K562 (cell line): ENCODE measurements at regions not wholly inside any gene's neighbourhood (a gene's known extent, or its start where the extent isn't known, plus 50 kb on each side); places are given as distances from the start of the nearest gene placed in this dataset.

Experiments
- ARHGAP35 ChIP-seq: fragments of 450-650 bp; IDR thresholded peaks from 2 replicates; pipeline ENCODE4 v1.6.1; 2018; ENCODE audit not compliant: partially characterized antibody
- ELK3 ChIP-seq: fragments of 450-650 bp; formaldehyde crosslinking; IDR thresholded peaks from 2 replicates; pipeline ENCODE4 v1.4.0; 2020; ENCODE audit warnings: mild to moderate bottlenecking
- GATA2 ChIP-seq: sonication (generic); formaldehyde crosslinking; IDR thresholded peaks from 2 replicates; pipeline ENCODE4 v1.4.0; 2020; ENCODE audit warnings: mild to moderate bottlenecking, missing genetic modification reagents
- HIVEP1 ChIP-seq: fragments of 250-450 bp; sonication (Bioruptor Pico); IDR thresholded peaks from 2 replicates; pipeline ENCODE4 v1.4.0; 2020; ENCODE audit warnings: mild to moderate bottlenecking
- LEF1 ChIP-seq: fragments of 450-650 bp; IDR thresholded peaks from 2 replicates; pipeline ENCODE4 v1.6.1; 2016; ENCODE audit warnings: mild to moderate bottlenecking
- MAFG ChIP-seq: fragments of 450-650 bp; conservative IDR thresholded peaks from 2 replicates; pipeline ENCODE4 v1.6.1; 2016; ENCODE audit warnings: missing genetic modification characterization, missing compliant biosample characterization
- MBD2 ChIP-seq: sonication (generic); IDR thresholded peaks from 2 replicates; pipeline ENCODE4 v1.6.1; 2016; ENCODE audit warnings: low read depth, borderline replicate concordance
- NFE2 ChIP-seq: IDR thresholded peaks from 2 replicates; pipeline ENCODE4 v1.6.1; 2014; ENCODE audit warnings: antibody characterized with exemption, low read depth
- NONO ChIP-seq, 2 experiments: fragments of 200-400 bp in 1 of 2; fragments of 450-650 bp in 1 of 2; formaldehyde crosslinking in 1 of 2; IDR thresholded peaks; 2 replicates each; pipeline ENCODE4 v1.6.1; 2017; ENCODE audit warnings: low read depth in 2 of 2, mild to moderate bottlenecking in 2 of 2, moderate library complexity in 2 of 2, low read length in 1 of 2
- PKNOX1 ChIP-seq: fragments of 450-650 bp; IDR thresholded peaks from 2 replicates; pipeline ENCODE4 v1.6.1; 2016
- POU5F1 ChIP-seq: fragments of 150-350 bp; IDR thresholded peaks from 2 replicates; pipeline ENCODE4 v1.6.1; 2014; ENCODE audit warnings: borderline replicate concordance, low read length, low read depth, mild to moderate bottlenecking; ENCODE audit not compliant: partially characterized antibody
- PTBP1 ChIP-seq: fragments of 200-400 bp; formaldehyde crosslinking; IDR thresholded peaks from 2 replicates; pipeline ENCODE4 v1.6.1; 2017; ENCODE audit warnings: low read depth, low read length
- SMARCE1 ChIP-seq: fragments of 450-650 bp; IDR thresholded peaks from 2 replicates; pipeline ENCODE4 v1.7.1; 2016; ENCODE audit warnings: mild to moderate bottlenecking
- SP1 ChIP-seq: sonication (generic); formaldehyde crosslinking; IDR thresholded peaks from 2 replicates; pipeline ENCODE4 v1.8.1; 2022; ENCODE audit warnings: mild to moderate bottlenecking, missing genetic modification reagents
- ZNF12 ChIP-seq: sonication (generic); formaldehyde crosslinking; IDR thresholded peaks from 2 replicates; pipeline ENCODE4 v1.4.0; 2020; ENCODE audit warnings: mild to moderate bottlenecking, missing genetic modification reagents
- ZNF609 ChIP-seq: sonication (generic); formaldehyde crosslinking; IDR thresholded peaks from 2 replicates; pipeline ENCODE4 v1.8.1; 2023; ENCODE audit warnings: missing genetic modification reagents, mild to moderate bottlenecking, borderline replicate concordance
- ZNF668 ChIP-seq: fragments of 250-450 bp; sonication (Bioruptor Pico); IDR thresholded peaks from 2 replicates; pipeline ENCODE4 v1.8.0; 2022; ENCODE audit warnings: mild to moderate bottlenecking, inconsistent platforms
- ZNF695 ChIP-seq: fragments of 450-650 bp; formaldehyde crosslinking; IDR thresholded peaks from 2 replicates; pipeline ENCODE4 v1.4.0; 2020; ENCODE audit warnings: mild to moderate bottlenecking, moderate library complexity
- TF ChIP-seq, protein P1 (sequence below): sonication (generic); formaldehyde crosslinking; IDR thresholded peaks from 2 replicates; pipeline ENCODE4 v1.8.1; 2023; ENCODE audit warnings: mild to moderate bottlenecking, missing genetic modification reagents

GRCh38 chr6:47420394-47421371 is 56.9 kb upstream of the CD2AP start (continued):
- TF ChIP-seq ZNF609, result no peak
- peak; percentile 47; the same call in 1 of the 2 replicates for TF ChIP-seq SP1 (CRISPR knock-in tag)
- TF ChIP-seq LEF1, result peak; percentile 87
- no peak for TF ChIP-seq ELK3 (CRISPR knock-in tag)
- no peak for TF ChIP-seq PTBP1
- TF ChIP-seq PKNOX1, result peak; percentile 89
- no peak for TF ChIP-seq ZNF12 (CRISPR knock-in tag)
- TF ChIP-seq NONO (IDR thresholded peaks at IDR 0.05; ENCODE audit: low read depth in 2 of 2, low read length in 1 of 2), result peak in 1 of 2 experiments; percentile 68; a peak in 1 of 4 replicates
- TF ChIP-seq GATA2, result peak; percentile 95
- TF ChIP-seq SMARCE1, result peak; percentile 99
- peak; percentile 50; the same call in 1 of the 2 replicates for TF ChIP-seq MAFG (tag)
- peak; percentile 87 for TF ChIP-seq NFE2
- no peak for TF ChIP-seq ARHGAP35
- TF ChIP-seq HIVEP1 (CRISPR knock-in tag), result no peak
- no peak for TF ChIP-seq POU5F1
- TF ChIP-seq MBD2, result peak; percentile 91
- TF ChIP-seq ZNF695 (CRISPR knock-in tag), result no peak
- no peak for TF ChIP-seq ZNF668 (CRISPR knock-in tag)
- TF ChIP-seq, protein P1, sequence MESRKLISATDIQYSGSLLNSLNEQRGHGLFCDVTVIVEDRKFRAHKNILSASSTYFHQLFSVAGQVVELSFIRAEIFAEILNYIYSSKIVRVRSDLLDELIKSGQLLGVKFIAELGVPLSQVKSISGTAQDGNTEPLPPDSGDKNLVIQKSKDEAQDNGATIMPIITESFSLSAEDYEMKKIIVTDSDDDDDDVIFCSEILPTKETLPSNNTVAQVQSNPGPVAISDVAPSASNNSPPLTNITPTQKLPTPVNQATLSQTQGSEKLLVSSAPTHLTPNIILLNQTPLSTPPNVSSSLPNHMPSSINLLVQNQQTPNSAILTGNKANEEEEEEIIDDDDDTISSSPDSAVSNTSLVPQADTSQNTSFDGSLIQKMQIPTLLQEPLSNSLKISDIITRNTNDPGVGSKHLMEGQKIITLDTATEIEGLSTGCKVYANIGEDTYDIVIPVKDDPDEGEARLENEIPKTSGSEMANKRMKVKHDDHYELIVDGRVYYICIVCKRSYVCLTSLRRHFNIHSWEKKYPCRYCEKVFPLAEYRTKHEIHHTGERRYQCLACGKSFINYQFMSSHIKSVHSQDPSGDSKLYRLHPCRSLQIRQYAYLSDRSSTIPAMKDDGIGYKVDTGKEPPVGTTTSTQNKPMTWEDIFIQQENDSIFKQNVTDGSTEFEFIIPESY (CRISPR knock-in tag), result peak; percentile 66; the same call in 1 of the 2 replicates
